RWPE1 (cell line): ENCODE measurements at regions not wholly inside any gene's neighbourhood (a gene's known extent, or its start where the extent isn't known, plus 50 kb on each side); places are given as distances from the start of the nearest gene placed in this dataset.

Source experiments
- CTCF ChIA-PET: fragments of 350-600 bp; sonication (Branson Sonifier 250); formaldehyde crosslinking; extraction: SDS; loops from one replicate; lab custom pipeline; 2021; lab: Yijun Ruan, JAX
- POLR2A ChIA-PET: fragments of 400-600 bp; formaldehyde crosslinking; extraction: SDS; loops from one replicate; lab custom pipeline; 2020; ENCODE audit warnings: antibody characterized with exemption; ENCODE audit not compliant: low non-redundant PET; lab: Yijun Ruan, JAX
- DNase-seq: peaks from one replicate; pipeline ENCODE4 v3.0.0; 2012; ENCODE audit warnings: low spot score
- H3K27ac ChIP-seq: fragments of 450-650 bp; 2 replicates; pipeline ENCODE4 v1.5.1; 2017
- CTCF ChIP-seq: fragments of 450-650 bp; conservative IDR thresholded peaks from 2 replicates; pipeline ENCODE4 v1.5.1; 2017; ENCODE audit warnings: low read depth, mild to moderate bottlenecking

DNA sequence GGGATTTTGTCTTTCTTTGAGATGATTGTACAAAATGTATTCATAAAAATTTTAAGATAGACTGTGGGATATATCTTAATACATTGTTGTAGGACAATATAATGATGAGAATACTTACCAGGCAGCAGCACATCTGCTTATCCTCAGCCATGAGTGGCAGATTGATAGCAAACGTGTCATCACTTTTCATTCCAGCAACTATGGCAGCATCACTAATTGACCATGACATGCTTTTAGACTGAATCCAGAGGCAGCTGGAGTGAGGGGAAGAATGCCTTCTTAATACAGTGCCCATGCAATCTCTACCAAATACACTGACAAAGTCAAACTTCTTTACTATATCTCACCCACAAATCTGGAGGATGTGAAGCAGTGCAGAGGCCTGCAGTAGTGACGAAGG lies 755.2 kb upstream of the RAG2 start:
- POLR2A ChIA-PET, result no interaction called here
- CTCF ChIA-PET, result no interaction called here
- DNase-seq, result no peak
- no peak for TF ChIP-seq CTCF
- no peak overlapping the region for H3K27ac ChIP-seq

DNA sequence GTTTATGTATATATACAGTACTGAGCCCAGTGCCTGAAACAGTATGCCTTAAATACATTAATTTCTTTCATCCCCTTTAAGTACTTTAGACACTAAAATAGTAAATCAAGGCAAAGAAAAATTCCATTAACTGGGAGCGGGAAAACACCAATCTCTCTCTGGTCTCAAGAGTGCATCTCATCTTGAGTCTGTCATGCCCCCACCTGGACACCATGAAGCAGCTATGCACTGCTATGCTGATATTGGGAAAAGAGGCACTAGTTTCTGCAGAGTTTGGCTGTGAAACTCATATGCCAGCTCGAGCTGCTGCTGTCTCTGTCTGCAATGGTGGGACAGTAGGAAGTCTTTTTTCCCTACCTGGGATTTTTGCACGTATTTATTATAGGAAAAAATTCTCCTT lies 754.4 kb upstream of the RAG2 start:
- DNase-seq, result no peak
- H3K27ac ChIP-seq, result no peak overlapping the region
- TF ChIP-seq CTCF, result no peak
- ChIA-PET CTCF (interaction anchor here (0.7 kb wide), 2 partner anchors 242 to 988 kb away, joined by 3 to 4 read pairs; no protein-coding TSS in a partner anchor), POLR2A (no interaction called here)

GRCh38 chr11:37343290-37343689 lies 745.3 kb upstream of the RAG2 start:
- DNase-seq, result no peak
- CTCF ChIA-PET, result interaction anchor here (0.6 kb wide), 1 partner anchor 444 kb away, joined by 3 read pairs; no protein-coding TSS in a partner anchor
- POLR2A ChIA-PET, result no interaction called here

GRCh38 chr11:37336401-37336800 lies 738.4 kb upstream of the RAG2 start:
- TF ChIP-seq CTCF, result no peak
- no peak for DNase-seq
- H3K27ac ChIP-seq, result no peak overlapping the region
- ChIA-PET CTCF (no interaction called here), POLR2A (no interaction called here)

More at GRCh38 chr11:37343290-37343689, 745.3 kb upstream of the RAG2 start:
- no peak overlapping the region for H3K27ac ChIP-seq
- no peak for TF ChIP-seq CTCF

DNA sequence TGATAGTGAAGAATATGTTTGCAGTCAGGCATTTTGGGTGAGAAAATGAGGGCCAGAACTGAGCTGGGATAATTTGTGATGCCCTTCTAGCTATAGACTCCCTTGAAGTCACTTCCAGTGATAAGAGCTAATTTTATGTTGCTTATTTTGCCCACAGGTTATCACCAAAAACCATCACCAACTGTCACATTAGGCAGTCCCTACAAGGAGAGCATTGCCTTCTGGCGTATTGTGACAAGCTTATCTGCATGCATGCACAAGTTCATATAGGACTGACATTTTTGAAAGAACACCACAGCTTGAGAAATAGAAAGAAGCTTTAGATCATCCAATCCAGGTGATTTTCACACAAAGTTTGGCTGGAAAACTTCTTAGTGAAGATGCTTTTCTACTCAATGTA lies 735.3 kb upstream of the RAG2 start:
- no peak overlapping the region for H3K27ac ChIP-seq
- ChIA-PET CTCF (no interaction called here), POLR2A (interaction anchor here (0.7 kb wide), 1 partner anchor 15 kb away, joined by 3 read pairs; no protein-coding TSS in a partner anchor)
- TF ChIP-seq CTCF, result no peak
- no peak for DNase-seq

DNA sequence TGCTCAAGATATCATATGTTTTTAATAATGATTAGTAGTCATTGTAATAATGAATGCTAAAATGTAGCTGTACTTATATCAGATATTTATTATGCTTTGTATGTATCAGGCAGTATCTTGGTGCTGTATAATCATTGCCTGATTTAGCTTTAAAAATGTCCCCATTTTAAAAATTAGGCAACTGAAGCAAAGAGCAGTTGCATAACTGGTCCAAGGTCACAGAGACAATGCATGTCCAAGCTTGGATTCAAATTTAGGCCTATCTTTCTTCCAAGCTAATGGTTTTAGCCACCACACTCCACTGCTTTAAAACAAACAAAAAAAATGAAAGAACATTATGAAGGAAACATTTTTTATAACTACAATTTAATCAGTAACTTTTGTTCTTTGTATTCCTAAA lies 725.8 kb upstream of the RAG2 start:
- ChIA-PET CTCF (no interaction called here), POLR2A (no interaction called here)
- no peak for DNase-seq
- H3K27ac ChIP-seq, result no peak overlapping the region
- no peak for TF ChIP-seq CTCF
